ENCODE measurements at regions not wholly inside any gene's neighbourhood (a gene's known extent, or its start where the extent isn't known, plus 50 kb on each side); places are given as distances from the start of the nearest gene placed in this dataset.

DNA sequence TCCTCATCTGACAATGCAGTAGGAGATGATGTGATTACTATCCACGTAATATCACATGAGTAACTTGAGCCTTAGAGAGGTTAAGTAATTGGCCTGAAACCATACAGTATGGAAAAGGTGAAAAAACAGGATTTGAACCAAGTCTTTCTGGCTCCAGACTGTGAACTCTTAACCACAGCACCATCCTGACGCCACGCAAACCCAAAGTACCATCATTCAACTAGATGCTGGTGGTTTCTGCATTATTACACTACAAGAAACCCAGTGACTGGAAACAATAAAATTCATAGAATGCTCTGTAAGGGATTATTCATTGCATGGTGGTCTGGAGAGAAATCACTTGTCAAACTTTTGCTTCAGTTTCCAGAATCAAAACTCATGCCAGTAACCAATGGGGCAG is 90.7 kb downstream of the MAB21L3 start:
- TF ChIP-seq, protein P1, sequence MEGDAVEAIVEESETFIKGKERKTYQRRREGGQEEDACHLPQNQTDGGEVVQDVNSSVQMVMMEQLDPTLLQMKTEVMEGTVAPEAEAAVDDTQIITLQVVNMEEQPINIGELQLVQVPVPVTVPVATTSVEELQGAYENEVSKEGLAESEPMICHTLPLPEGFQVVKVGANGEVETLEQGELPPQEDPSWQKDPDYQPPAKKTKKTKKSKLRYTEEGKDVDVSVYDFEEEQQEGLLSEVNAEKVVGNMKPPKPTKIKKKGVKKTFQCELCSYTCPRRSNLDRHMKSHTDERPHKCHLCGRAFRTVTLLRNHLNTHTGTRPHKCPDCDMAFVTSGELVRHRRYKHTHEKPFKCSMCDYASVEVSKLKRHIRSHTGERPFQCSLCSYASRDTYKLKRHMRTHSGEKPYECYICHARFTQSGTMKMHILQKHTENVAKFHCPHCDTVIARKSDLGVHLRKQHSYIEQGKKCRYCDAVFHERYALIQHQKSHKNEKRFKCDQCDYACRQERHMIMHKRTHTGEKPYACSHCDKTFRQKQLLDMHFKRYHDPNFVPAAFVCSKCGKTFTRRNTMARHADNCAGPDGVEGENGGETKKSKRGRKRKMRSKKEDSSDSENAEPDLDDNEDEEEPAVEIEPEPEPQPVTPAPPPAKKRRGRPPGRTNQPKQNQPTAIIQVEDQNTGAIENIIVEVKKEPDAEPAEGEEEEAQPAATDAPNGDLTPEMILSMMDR (conservative IDR thresholded peaks at IDR 0.05; ENCODE audit: low read depth, low read length) = no peak
- no peak for TF ChIP-seq EZH2 (IDR thresholded peaks at IDR 0.05; ENCODE audit: low read length, unreplicated experiment)

Data from PC-3 (cell line).